Left cardiac atrium (tissue), 4 donors: ENCODE measurements at regions not wholly inside any gene's neighbourhood (a gene's known extent, or its start where the extent isn't known, plus 50 kb on each side); places are given as distances from the start of the nearest gene placed in this dataset.

Experiments
- ATAC-seq, 2 donors: fragments of 200-7000 bp; cut with Tn5 transposase; one replicate each; pipeline ENCODE4 v1.9.1; 2020; ENCODE audit warnings: mild to moderate bottlenecking in 2 of 2, moderate library complexity in 2 of 2
- DNase-seq: peaks from one replicate; pipeline ENCODE4 v3.0.0-alpha.2; 2020
- intact Hi-C, 2 donors: fragments of 100-400 bp; cut with DNase I; formaldehyde crosslinking; loops; one replicate each; pipeline versions ENCODE4 v1.14.1 to v1.15.1; 2022 to 2023
- donor health status: DM: no; HTN: yes; CAD: no.
- donor health status: DM: no; HTN: yes; CAD: no; lungs with severe emphysema.
- donor health status: DM: yes; HTN: yes; CAD: no.
- donor health status: Dilated cardiomyopathy.

DNA sequence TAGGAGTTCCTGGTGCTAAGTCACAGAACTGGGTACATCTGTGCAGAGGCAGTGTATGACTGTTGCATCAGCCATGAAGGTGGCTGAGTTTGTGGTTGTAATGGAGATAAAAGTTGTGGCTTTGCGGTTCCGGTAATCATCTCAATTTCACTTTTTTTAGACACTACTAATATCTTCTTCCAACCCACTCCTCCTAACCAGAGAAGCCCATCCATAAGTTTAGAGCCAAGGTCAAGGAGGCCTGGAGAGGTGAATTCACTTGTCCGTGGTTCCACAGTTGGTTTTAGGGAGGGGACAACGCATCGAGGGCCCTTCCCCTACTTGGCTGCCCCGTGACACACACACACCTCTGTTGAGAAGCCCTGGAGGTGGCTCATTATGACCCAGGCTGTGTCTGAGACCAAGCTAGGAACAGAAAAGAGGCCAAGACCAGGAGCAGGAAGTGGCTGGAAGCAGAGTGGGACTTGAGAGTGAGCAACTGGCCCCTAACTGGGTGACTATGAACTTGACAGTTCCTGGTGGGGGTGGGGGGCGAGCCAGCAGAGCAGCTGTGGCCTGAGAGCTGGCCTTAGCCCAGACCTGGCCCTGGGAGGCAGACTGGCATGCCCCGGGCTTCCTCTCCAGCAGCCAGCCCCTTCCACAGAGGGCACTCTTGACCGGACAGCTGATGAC lies 66.8 kb upstream of the COL13A1 start:
- DNase-seq (no peak), ATAC-seq (no peak)
- intact Hi-C loops: loop anchor here in 1 of 2 donors (5.0 kb wide), 1 partner anchor 67 kb away; the partner anchor contains the start of gene COL13A1

DNA sequence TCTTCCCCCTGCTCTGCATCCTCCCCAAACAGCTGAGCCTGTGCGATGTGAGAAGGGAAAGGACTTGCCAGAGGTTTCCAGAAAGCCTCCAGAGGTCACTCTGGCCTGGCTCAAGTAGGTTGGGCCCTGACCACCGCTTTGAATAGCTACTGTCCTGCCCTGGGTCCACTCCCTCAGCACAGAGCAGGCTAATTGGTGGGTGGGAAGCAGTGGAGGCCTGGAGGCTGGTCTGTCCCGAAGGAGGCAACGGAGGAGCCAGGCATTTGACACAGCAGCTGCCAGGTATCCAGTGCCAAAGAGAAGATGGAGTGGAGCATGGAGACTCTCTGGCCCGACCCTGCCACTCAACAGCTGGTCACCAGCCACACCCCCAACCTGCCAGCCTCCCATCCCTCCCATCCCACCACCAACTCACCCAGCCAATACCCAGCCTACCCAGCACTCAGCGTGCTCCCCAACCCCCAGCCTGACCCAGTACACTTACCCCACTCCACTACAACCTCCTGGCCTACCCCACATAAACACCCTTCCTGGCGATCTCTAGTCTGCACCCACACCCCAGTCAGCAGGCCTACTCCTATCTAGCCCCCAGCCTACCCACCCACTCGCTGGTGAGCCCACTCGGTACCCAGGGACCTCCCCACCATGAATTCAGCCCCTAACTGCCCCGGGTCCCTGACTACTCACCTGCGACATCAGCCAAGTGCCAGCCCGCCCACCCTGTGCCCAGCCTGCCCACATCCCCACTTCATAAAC lies 64.6 kb upstream of the COL13A1 start:
- ATAC-seq (no peak), DNase-seq (no peak)
- intact Hi-C loops: no loop called here

DNA sequence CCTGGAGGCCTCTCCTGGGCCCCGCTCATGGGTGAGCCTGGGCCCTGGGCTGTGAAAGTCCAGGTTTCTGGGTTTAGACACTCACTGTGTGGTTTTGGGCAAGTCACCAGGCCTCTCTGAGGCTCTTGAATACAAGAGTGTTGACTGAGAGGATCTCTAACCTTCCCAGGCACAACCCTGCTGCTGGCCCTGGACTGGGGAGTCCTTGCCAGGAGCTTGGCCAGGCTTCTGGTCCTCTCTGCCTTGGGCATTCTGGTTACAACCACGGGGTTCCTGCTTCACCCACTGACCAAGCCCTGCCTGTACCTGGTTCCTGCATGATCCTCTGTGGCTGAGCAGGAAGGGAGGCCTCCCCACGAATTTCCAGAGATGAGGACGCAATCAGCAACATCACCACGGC lies 63.6 kb upstream of the COL13A1 start:
- peak; percentile 24 to 30 for ATAC-seq

DNA sequence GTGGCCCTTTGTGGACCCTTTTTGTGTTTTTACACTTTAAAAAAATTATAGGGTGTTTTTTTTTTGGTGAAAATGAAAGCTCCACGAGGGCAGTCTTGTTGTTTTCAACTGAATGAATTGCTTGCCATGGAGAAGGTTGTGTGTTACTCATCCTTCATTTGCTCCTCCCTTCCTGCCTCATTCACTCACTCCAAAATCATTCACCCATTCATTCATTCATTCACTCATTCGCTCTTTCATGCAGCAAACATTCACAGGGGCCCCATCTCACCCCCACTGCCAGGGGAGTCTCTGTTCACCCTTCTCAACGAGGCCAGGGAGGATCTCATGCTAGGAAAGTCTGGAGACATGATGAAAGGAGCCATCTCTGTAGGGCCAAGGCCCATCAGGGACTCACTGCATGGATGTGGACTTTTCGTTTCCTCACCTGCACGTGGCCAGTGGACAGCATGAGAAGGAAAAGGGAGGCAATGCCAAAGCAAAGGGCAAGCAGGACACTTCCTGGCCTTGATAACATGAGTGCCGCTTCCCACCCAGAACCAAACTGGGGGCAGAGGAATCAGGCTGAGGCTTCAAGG lies 62.8 kb upstream of the COL13A1 start:
- no peak for ATAC-seq
- DNase-seq: no peak
- intact Hi-C loops: no loop called here

More for the DNA sequence above, 63.6 kb upstream of the COL13A1 start:
- intact Hi-C loops: no loop called here
- no peak for DNase-seq

GRCh38 chr10:69739634-69740033 lies 62.1 kb upstream of the COL13A1 start:
- peak in 1 of 2 donors; percentile 51 for ATAC-seq
- intact Hi-C loops: no loop called here

GRCh38 chr10:69740126-69740525 lies 61.6 kb upstream of the COL13A1 start:
- DNase-seq: no peak
- ATAC-seq: no peak
- intact Hi-C loops: no loop called here

More at GRCh38 chr10:69739634-69740033, 62.1 kb upstream of the COL13A1 start:
- no peak for DNase-seq

GRCh38 chr10:69741252-69741651 lies 60.5 kb upstream of the COL13A1 start:
- intact Hi-C loops: no loop called here
- no peak for DNase-seq
- no peak for ATAC-seq

DNA sequence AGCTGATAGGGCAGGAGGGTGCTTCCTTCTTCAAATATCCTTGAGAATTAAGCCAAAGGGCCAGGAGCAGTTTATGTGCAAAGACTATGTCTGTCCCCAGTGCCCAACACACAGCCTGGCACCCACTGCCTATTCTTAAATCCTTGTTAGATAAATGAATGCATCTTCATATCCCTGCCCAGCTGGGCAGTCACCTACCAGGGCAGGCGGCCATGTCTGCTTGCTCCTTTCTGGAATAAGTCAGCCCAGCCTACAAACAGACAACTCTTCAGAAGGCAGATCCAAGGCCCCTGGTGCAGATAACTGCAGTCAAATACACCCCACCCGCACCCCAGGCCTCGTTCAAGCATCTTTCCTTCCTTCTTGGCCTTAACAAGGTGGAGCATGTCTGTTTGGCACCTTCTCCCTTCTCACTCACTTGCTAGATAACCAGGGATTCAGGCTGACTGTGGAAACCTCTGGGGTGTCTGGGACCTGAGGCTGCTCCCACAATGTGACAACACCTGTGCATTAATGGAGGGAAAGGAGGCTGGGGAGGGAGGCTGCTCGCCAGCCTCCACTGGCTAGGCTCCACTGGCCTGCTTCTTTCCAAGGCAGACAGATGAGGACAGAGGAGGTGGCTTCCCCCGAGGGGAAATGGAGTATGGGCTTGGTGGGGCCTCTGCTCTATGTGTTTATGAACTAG lies 59.9 kb upstream of the COL13A1 start:
- intact Hi-C loops: no loop called here
- DNase-seq (no peak), ATAC-seq (no peak)

DNA sequence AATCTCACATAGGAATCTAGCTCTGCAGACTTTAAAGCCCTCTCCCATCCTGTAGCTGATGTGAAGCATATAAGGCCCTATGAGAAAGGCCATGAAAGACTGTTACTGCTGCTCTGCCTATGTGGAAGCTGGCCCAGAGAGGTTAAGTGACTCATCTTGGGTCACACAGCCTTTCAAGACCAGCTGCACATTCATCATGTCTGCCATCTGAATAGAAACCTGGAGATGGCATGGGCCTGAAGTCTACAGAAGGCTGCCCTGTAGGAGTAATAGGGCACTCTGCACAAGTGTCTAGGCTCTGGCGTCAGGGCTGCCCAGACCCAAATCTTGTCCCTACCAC lies 59.4 kb upstream of the COL13A1 start:
- intact Hi-C loops: no loop called here
- ATAC-seq (no peak), DNase-seq (no peak)

DNA sequence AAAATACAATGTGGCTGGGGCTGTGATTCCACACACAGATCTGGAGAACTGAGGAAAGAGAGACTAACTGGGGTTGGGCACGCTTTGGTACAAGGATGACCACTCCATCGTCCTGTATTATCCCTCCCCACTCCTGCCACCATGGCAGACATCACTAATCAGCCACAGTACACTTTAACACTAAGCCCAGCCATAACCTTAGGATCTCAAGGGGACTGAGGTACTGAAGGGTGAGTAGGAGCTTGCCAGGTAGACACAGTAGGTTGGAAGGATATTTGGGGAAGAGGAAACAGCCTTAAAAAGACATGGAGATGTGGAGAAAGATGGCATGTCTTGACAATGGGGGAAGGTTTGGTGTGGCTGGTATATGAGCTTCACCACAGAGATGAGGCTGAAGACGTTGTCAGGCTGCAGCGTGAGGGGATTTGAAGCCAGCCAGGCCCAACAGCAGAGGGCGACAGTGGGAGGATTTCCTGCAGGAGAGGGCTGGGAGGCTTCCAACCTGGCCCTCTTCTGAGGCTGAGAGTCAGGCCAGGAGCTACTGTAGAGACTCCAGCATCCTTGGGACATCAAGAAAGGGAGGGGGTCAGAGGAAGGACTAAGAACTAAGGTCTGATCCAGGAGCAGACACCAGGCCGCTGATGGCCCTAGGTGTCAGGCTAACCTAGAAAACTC lies 58.6 kb upstream of the COL13A1 start:
- DNase-seq (no peak), ATAC-seq (peak in 1 of 2 donors; percentile 47)

GRCh38 chr10:69744971-69745370 lies 56.7 kb upstream of the COL13A1 start:
- DNase-seq (no peak), ATAC-seq (no peak)
- intact Hi-C loops: no loop called here

More for the DNA sequence above, 58.6 kb upstream of the COL13A1 start:
- intact Hi-C loops: no loop called here

- intact Hi-C loops: no loop called here
- ATAC-seq (no peak), DNase-seq (no peak)
These were observed 56.0 kb upstream of the COL13A1 start for GRCh38 chr10:69745698-69746097.

- ATAC-seq (no peak), DNase-seq (peak; percentile 7)
- intact Hi-C loops: no loop called here
These were observed 54.5 kb upstream of the COL13A1 start for GRCh38 chr10:69747179-69747578.

GRCh38 chr10:69748621-69749020 lies 53.1 kb upstream of the COL13A1 start:
- DNase-seq (no peak), ATAC-seq (peak in 1 of 2 donors; percentile 30)
- intact Hi-C loops: no loop called here

- peak; percentile 4 for DNase-seq
- ATAC-seq: no peak
- intact Hi-C loops: no loop called here
These were observed 52.3 kb upstream of the COL13A1 start for GRCh38 chr10:69749178-69750010.

- DNase-seq: no peak
- peak in 1 of 2 donors; percentile 74 for ATAC-seq
- intact Hi-C loops: no loop called here
These were observed 51.7 kb upstream of the COL13A1 start for GRCh38 chr10:69750011-69750373.

DNA sequence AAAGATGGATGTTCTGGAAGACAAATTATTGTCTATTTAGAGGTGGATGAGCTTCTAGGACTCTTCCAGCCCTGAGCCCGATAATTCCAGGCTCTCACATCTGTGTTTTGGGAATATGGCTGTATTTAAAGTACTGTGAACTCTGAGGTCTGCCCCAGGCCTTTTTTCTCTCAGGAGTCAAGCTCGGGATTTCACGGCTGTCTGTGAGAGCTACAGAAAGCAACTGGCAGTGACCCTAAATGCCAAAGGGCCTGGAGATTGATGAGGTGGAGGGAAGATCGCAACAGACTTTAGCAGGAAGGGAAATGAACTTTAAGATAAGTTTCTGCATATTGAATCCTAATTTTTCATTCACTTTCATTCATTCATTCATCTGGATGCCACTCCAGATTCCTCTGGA lies 51.0 kb upstream of the COL13A1 start:
- ATAC-seq: no peak
- no peak for DNase-seq
- intact Hi-C loops: no loop called here

DNA sequence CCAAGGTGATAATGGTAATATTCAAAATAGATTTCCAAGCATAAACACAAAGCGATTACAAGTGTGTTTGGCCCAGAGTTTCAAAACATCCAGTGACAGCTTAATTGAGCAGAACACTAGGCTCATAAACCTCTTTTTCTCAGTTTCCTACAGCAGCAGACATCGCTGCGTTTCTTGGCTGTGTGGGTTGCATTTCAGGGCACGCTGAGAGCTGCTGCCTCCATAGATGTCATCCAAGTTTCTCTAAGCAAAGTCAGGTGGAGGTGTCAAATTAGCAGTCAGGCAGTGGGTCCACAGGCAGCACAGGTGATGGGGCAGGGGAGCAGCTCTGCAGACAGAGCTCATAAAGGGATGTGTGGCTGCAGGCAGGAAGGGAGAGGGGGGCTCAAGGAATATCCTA lies 50.5 kb upstream of the COL13A1 start:
- intact Hi-C loops: no loop called here
- ATAC-seq (no peak), DNase-seq (no peak)
